HCT116 (cell line): ENCODE measurements at regions not wholly inside any gene's neighbourhood (a gene's known extent, or its start where the extent isn't known, plus 50 kb on each side); places are given as distances from the start of the nearest gene placed in this dataset.

Experiments used
- ATAC-seq: fragments of 200-7000 bp; cut with Tn5 transposase; 2 replicates; pipeline ENCODE4 v1.9.1; 2020; ENCODE audit warnings: mild to moderate bottlenecking, moderate library complexity
- BruUV-seq: library from RNA; stranded (reverse); fragments of 400-500 nt; replicated peaks from 2 replicates; lab custom pipeline; 2021; lab: Mats Ljungman, UMichigan
- CTCF ChIA-PET: fragments of 300-600 bp; sonication (Branson Sonifier 250); formaldehyde crosslinking; loops from one replicate; lab custom pipeline; 2021; ENCODE audit warnings: antibody characterized with exemption; lab: Charles Lee
- POLR2A ChIA-PET: fragments of 300-600, 350-600 bp; sonication (Branson Sonifier 250); formaldehyde crosslinking; loops from one replicate; lab custom pipeline; 2021; ENCODE audit warnings: antibody characterized with exemption; lab: Charles Lee
- RAD21 ChIA-PET, 2 experiments: fragments of 300-600 bp; sonication (Branson Sonifier 250); formaldehyde crosslinking; loops; one replicate each; lab custom pipeline; 2023; ENCODE audit warnings: low total read pairs in 2 of 2; ENCODE audit not compliant: uncharacterized antibody in 2 of 2, unreplicated experiment in 2 of 2, low non-redundant PET in 1 of 2; lab: Charles Lee
- DNase-seq: peaks from one replicate; pipeline ENCODE4 v3.0.0-alpha.2; 2010; ENCODE audit warnings: low read depth, low spot score
- H2AFZ ChIP-seq: fragments of 200-600 bp; shearing (Covaris generic), sonication (generic); 2 replicates; pipeline ENCODE4 v1.6.1; 2017; ENCODE audit warnings: low read depth, mixed run types, mixed read lengths, antibody characterized with exemption, low read length; ENCODE audit not compliant: poor library complexity, severe bottlenecking
- H3K27ac ChIP-seq: 2 replicates; pipeline ENCODE4 v1.5.1; 2012; ENCODE audit warnings: low read depth, low read length
- H3K27me3 ChIP-seq: fragments of 200-600 bp; sonication (generic); 2 replicates; pipeline ENCODE4 v1.6.1; 2016; ENCODE audit warnings: mixed run types, low read length, mixed read lengths; ENCODE audit not compliant: insufficient read depth
- H3K36me3 ChIP-seq, 2 experiments: fragments of 200-500 bp in 1 of 2; fragments of 200-600 bp in 1 of 2; sonication (Bioruptor generic) in 1 of 2; sonication (generic) in 1 of 2; 2 replicates each; pipeline versions ENCODE4 v1.5.1 to v1.6.1; 2014 to 2016; ENCODE audit warnings: low read length in 2 of 2, inconsistent platforms in 1 of 2, mixed read lengths in 1 of 2, mixed run types in 1 of 2; ENCODE audit not compliant: insufficient read depth in 2 of 2, control insufficient read depth in 1 of 2
- H3K4me1 ChIP-seq, 2 experiments: fragments of 200-600 bp in 1 of 2; sonication (generic) in 1 of 2; 2 replicates each; pipeline versions ENCODE4 v1.5.1 to v1.6.1; 2012 to 2017; ENCODE audit warnings: low read length in 2 of 2, inconsistent platforms in 1 of 2, mild to moderate bottlenecking in 1 of 2, mixed read lengths in 1 of 2, mixed run types in 1 of 2, moderate library complexity in 1 of 2; ENCODE audit not compliant: insufficient read depth in 2 of 2, control insufficient read depth in 1 of 2
- H3K4me2 ChIP-seq: fragments of 200-600 bp; sonication (generic); 2 replicates; pipeline ENCODE4 v1.6.1; 2017; ENCODE audit warnings: mixed run types, low read length, mixed read lengths
- H3K4me3 ChIP-seq, 2 experiments: fragments of 200-600 bp in 1 of 2; sonication (generic) in 1 of 2; replicated peaks in 1 of 2; 2 replicates each; pipeline ENCODE4 v1.5.1; 2011 to 2016; ENCODE audit warnings: low read length in 2 of 2, control low read depth in 1 of 2, low read depth in 1 of 2, mild to moderate bottlenecking in 1 of 2, mixed read lengths in 1 of 2, mixed run types in 1 of 2
- H3K79me2 ChIP-seq: fragments of 200-600 bp; sonication (generic); 2 replicates; pipeline ENCODE4 v1.6.1; 2017; ENCODE audit warnings: mild to moderate bottlenecking, mixed run types, low read length, moderate library complexity, mixed read lengths; ENCODE audit not compliant: insufficient read depth
- H3K9ac ChIP-seq: fragments of 200-600 bp; sonication (generic); 2 replicates; pipeline ENCODE4 v1.6.1; 2016; ENCODE audit warnings: low read length, mixed read lengths
- H3K9me2 ChIP-seq: fragments of 200-600 bp; sonication (generic), shearing (Covaris generic); 2 replicates; pipeline ENCODE4 v1.6.1; 2017; ENCODE audit warnings: mixed run types, mild to moderate bottlenecking, moderate library complexity; ENCODE audit not compliant: insufficient read depth
- H3K9me3 ChIP-seq, 2 experiments: fragments of 200-500 bp in 1 of 2; fragments of 200-600 bp in 1 of 2; sonication (Bioruptor generic) in 1 of 2; sonication (generic) in 1 of 2; 2 replicates each; pipeline ENCODE4 v1.6.1; 2014 to 2017; ENCODE audit warnings: low read length in 2 of 2, mixed read lengths in 2 of 2, inconsistent platforms in 1 of 2, low read depth in 1 of 2, mild to moderate bottlenecking in 1 of 2, mixed run types in 1 of 2, moderate library complexity in 1 of 2; ENCODE audit not compliant: control insufficient read depth in 1 of 2, insufficient read depth in 1 of 2
- H4K20me1 ChIP-seq: fragments of 200-600 bp; sonication (generic), shearing (Covaris generic); 2 replicates; pipeline ENCODE4 v1.6.1; 2017; ENCODE audit warnings: mixed run types, mild to moderate bottlenecking, moderate library complexity; ENCODE audit not compliant: insufficient read depth
- CBX3 ChIP-seq: IDR thresholded peaks from 2 replicates; pipeline ENCODE4 v1.6.1; 2012; ENCODE audit warnings: low read depth
- CEBPB ChIP-seq: IDR thresholded peaks from 2 replicates; pipeline ENCODE4 v1.6.1; 2012; ENCODE audit warnings: low read depth
- EGR1 ChIP-seq: IDR thresholded peaks from 2 replicates; pipeline ENCODE4 v1.6.1; 2012; ENCODE audit warnings: low read depth
- EZH2 ChIP-seq: fragments of 200-600 bp; sonication (generic); IDR thresholded peaks from 2 replicates; pipeline ENCODE4 v1.6.1; 2017; ENCODE audit warnings: antibody characterized with exemption, mixed run types
- EZH2phosphoT487 ChIP-seq: fragments of 200-600 bp; IDR thresholded peaks from 2 replicates; pipeline ENCODE4 v1.6.1; 2018; ENCODE audit warnings: antibody characterized with exemption, borderline replicate concordance
- FOSL1 ChIP-seq: IDR thresholded peaks from 2 replicates; pipeline ENCODE4 v1.6.1; 2012; ENCODE audit warnings: low read depth
- JUND ChIP-seq: IDR thresholded peaks from 2 replicates; pipeline ENCODE4 v1.6.1; 2012
- RAD21 ChIP-seq: IDR thresholded peaks from 2 replicates; pipeline ENCODE4 v1.6.1; 2012; ENCODE audit warnings: low read depth, mild to moderate bottlenecking
- SP1 ChIP-seq: IDR thresholded peaks from 2 replicates; pipeline ENCODE4 v1.6.1; 2012; ENCODE audit warnings: low read depth
- SRF ChIP-seq: IDR thresholded peaks from 2 replicates; pipeline ENCODE4 v1.6.1; 2012; ENCODE audit warnings: low read depth
- TCF7L2 ChIP-seq: IDR thresholded peaks from 2 replicates; pipeline ENCODE4 v1.7.0; 2011; ENCODE audit warnings: borderline replicate concordance, inconsistent platforms; ENCODE audit not compliant: insufficient read depth, insufficient read length; ENCODE audit errors: extremely low read depth
- ZFX ChIP-seq: fragments of 450-650 bp; IDR thresholded peaks from 2 replicates; pipeline ENCODE4 v1.6.1; 2017
- ZNF274 ChIP-seq: fragments of 200-500 bp; sonication (Bioruptor generic); IDR thresholded peaks from 2 replicates; pipeline ENCODE4 v1.6.1; 2014; ENCODE audit warnings: mild to moderate bottlenecking, low read depth, low read length, inconsistent platforms
- intact Hi-C: fragments of 100-400 bp; cut with micrococcal nuclease; formaldehyde crosslinking; loops from 2 replicates; pipeline ENCODE4 v1.10.0; 2022
- TF ChIP-seq, protein P1 (sequence below): IDR thresholded peaks from 2 replicates; pipeline ENCODE4 v1.6.1; 2011; ENCODE audit warnings: mild to moderate bottlenecking, low read length, moderate library complexity; ENCODE audit not compliant: insufficient replicate concordance; ENCODE audit errors: extremely low read depth
- TF ChIP-seq, protein P2 (sequence below), 3 experiments: fragments of 200-600 bp in 1 of 3; sonication (generic) in 1 of 3; IDR thresholded peaks in 2 of 3; conservative IDR thresholded peaks in 1 of 3; 2 replicates each; pipeline ENCODE4 v1.5.1; 2012 to 2017; ENCODE audit warnings: low read depth in 2 of 3, low read length in 2 of 3, antibody characterized with exemption in 1 of 3, borderline replicate concordance in 1 of 3, control low read depth in 1 of 3, mild to moderate bottlenecking in 1 of 3, mixed read lengths in 1 of 3, mixed run types in 1 of 3, moderate library complexity in 1 of 3; ENCODE audit not compliant: insufficient read depth in 1 of 3
- TF ChIP-seq, protein P3 (sequence below): IDR thresholded peaks from 2 replicates; pipeline ENCODE4 v1.6.1; 2012

DNA sequence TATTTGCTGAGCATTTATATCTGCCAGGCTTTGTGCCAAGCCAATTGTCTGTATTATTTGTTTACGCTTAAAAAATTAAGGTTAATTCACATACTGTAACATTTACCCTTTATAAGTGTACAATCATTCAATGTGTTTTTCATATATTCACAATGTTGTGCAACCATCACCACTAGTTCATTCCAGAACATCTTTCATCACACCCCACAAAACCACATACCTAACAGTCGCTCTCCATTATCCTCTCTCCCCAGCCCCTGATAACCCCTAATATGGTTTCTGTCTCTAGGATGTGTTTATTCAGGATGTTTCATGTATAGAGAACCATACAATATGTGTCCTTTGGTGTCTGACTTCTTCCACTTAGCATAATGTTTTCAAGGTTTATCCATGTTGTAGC lies 234.1 kb downstream of the INSIG2 start:
- Histone ChIP-seq H3K79me2 (no peaks in the 10 kb centered on the region), H2AFZ (no peak overlapping the region), H3K4me2 (no peak overlapping the region), H3K36me3 (no peaks in the 10 kb centered on the region), H4K20me1 (no peaks in the 10 kb centered on the region), H3K27ac (no peak overlapping the region), H3K9me2 (no peaks in the 10 kb centered on the region), H3K4me3 (no peak overlapping the region), H3K9ac (no peak overlapping the region), H3K9me3 (no peaks in the 10 kb centered on the region), H3K4me1 (no peaks in the 10 kb centered on the region), H3K27me3 (no peaks in the 10 kb centered on the region)
- no TSS peak for BruUV-seq
- no peak for TF ChIP-seq CEBPB
- TF ChIP-seq EZH2 = no peak
- TF ChIP-seq SRF = no peak
- no peak for TF ChIP-seq JUND
- TF ChIP-seq, protein P1, sequence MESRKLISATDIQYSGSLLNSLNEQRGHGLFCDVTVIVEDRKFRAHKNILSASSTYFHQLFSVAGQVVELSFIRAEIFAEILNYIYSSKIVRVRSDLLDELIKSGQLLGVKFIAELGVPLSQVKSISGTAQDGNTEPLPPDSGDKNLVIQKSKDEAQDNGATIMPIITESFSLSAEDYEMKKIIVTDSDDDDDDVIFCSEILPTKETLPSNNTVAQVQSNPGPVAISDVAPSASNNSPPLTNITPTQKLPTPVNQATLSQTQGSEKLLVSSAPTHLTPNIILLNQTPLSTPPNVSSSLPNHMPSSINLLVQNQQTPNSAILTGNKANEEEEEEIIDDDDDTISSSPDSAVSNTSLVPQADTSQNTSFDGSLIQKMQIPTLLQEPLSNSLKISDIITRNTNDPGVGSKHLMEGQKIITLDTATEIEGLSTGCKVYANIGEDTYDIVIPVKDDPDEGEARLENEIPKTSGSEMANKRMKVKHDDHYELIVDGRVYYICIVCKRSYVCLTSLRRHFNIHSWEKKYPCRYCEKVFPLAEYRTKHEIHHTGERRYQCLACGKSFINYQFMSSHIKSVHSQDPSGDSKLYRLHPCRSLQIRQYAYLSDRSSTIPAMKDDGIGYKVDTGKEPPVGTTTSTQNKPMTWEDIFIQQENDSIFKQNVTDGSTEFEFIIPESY = no peak
- TF ChIP-seq, protein P2, sequence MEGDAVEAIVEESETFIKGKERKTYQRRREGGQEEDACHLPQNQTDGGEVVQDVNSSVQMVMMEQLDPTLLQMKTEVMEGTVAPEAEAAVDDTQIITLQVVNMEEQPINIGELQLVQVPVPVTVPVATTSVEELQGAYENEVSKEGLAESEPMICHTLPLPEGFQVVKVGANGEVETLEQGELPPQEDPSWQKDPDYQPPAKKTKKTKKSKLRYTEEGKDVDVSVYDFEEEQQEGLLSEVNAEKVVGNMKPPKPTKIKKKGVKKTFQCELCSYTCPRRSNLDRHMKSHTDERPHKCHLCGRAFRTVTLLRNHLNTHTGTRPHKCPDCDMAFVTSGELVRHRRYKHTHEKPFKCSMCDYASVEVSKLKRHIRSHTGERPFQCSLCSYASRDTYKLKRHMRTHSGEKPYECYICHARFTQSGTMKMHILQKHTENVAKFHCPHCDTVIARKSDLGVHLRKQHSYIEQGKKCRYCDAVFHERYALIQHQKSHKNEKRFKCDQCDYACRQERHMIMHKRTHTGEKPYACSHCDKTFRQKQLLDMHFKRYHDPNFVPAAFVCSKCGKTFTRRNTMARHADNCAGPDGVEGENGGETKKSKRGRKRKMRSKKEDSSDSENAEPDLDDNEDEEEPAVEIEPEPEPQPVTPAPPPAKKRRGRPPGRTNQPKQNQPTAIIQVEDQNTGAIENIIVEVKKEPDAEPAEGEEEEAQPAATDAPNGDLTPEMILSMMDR (IDR thresholded peaks at IDR 0.05 in 2 of 3, conservative IDR thresholded peaks at IDR 0.05 in 1 of 3; ENCODE audit: borderline replicate concordance in 1 of 3, insufficient read depth in 1 of 3, low read depth in 2 of 3, low read length in 2 of 3) = no peak
- TF ChIP-seq ZNF274 = no peak
- TF ChIP-seq EZH2phosphoT487 = no peak
- no peak for TF ChIP-seq CBX3
- TF ChIP-seq ZFX = no peak
- TF ChIP-seq FOSL1 = no peak
- TF ChIP-seq RAD21 = no peak
- no peak for TF ChIP-seq TCF7L2
- TF ChIP-seq EGR1 = no peak
- TF ChIP-seq, protein P3, sequence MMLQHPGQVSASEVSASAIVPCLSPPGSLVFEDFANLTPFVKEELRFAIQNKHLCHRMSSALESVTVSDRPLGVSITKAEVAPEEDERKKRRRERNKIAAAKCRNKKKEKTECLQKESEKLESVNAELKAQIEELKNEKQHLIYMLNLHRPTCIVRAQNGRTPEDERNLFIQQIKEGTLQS = no peak
- TF ChIP-seq SP1 = no peak
- intact Hi-C loops = no loop called here
- DNase-seq (no peak), ATAC-seq (no peak)
- POLR2A ChIA-PET = no interaction called here
- RAD21 ChIA-PET = no interaction called here
- CTCF ChIA-PET = no interaction called here
